ENCODE measurements at regions not wholly inside any gene's neighbourhood (a gene's known extent, or its start where the extent isn't known, plus 50 kb on each side); places are given as distances from the start of the nearest gene placed in this dataset.

DNA sequence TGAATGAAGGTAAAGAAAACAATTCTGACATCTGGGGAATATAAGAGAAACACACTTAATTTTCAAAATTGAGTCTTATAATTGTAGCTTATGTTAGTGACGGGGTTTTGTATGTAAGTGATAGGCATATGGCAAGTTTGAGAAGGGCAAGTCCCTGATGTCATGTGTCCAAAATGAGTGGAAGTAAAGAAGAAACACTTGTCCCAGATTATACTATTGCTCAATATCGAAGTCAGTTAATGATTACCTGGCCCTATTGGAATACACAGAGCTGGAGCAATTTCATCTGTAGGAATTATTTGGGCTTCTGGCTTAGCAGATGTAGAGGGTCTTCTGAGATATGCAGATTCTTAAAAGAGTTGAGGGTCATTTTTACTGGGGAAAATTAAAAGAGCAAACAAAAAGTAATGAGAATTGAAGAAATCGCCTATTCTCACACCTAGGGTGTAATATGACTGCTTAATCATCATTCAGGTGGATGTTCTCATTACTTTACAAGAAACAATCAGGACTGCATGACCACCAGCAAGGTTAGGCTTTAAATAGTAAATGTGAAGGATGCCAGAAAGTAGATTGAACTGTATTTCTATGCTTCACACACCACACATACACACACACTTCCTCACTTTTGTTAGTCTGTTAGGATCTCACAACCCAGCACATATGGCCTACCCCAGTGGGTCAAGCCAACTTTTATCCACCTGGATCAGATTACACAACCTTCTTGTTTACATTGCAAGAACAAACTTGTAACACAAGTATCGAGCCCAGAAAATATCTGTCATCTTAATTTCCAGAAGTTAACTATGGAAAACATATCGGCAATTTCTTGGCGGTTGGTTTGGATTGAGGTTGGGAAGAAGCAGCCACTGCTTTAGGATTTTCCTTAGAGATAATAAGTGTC lies 183.3 kb upstream of the LRRC3B start (continued):
- TF ChIP-seq ZNF274 (IDR thresholded peaks at IDR 0.05; ENCODE audit: borderline replicate concordance, extremely low read depth, low read length) = no peak
- no peak for TF ChIP-seq SAP30 (IDR thresholded peaks at IDR 0.05; ENCODE audit: insufficient read depth, insufficient replicate concordance, low read length)
- TF ChIP-seq JUND (IDR thresholded peaks at IDR 0.05; ENCODE audit: low read length) = no peak
- no peak for TF ChIP-seq SIN3A (conservative IDR thresholded peaks at IDR 0.05 in 1 of 2, IDR thresholded peaks at IDR 0.05 in 1 of 2; ENCODE audit: low read depth in 1 of 2, low read length in 2 of 2)
- TF ChIP-seq CHD1 (IDR thresholded peaks at IDR 0.05; ENCODE audit: low read depth, low read length) = no peak
- no peak for TF ChIP-seq PHF8 (conservative IDR thresholded peaks at IDR 0.05; ENCODE audit: low read depth, low read length)
- no peak for TF ChIP-seq RNF2 (IDR thresholded peaks at IDR 0.05; ENCODE audit: borderline replicate concordance, low read depth, low read length, missing control alignments, poor library complexity, severe bottlenecking)
- no peak for TF ChIP-seq RBBP5 (IDR thresholded peaks at IDR 0.05; ENCODE audit: borderline replicate concordance, low read depth, low read length)
- no peak for TF ChIP-seq KDM1A (IDR thresholded peaks at IDR 0.05; ENCODE audit: borderline replicate concordance, low read length)
